Keratinocyte (primary cell): ENCODE measurements at regions not wholly inside any gene's neighbourhood (a gene's known extent, or its start where the extent isn't known, plus 50 kb on each side); places are given as distances from the start of the nearest gene placed in this dataset.

Source experiments
- DNase-seq: peaks from one replicate; pipeline ENCODE4 v3.0.0-alpha.2; 2011; ENCODE audit warnings: low read depth, missing footprints, low spot score
- FAIRE-seq: peaks from 2 replicates; lab custom pipeline; 2011; peaks lifted over from hg19 to GRCh38; lab: Jason Lieb, UNC
- H2AFZ ChIP-seq: 2 replicates; pipeline ENCODE4 v1.6.0; 2012; ENCODE audit warnings: low read length, control low read depth, inconsistent platforms; ENCODE audit not compliant: control insufficient read depth
- H3K27ac ChIP-seq: 2 replicates; pipeline ENCODE4 v1.5.1; 2011; ENCODE audit warnings: low read length; ENCODE audit not compliant: control insufficient read depth, insufficient read depth
- H3K27me3 ChIP-seq: 3 replicates; pipeline ENCODE4 v1.6.0; 2011; ENCODE audit warnings: low read length; ENCODE audit not compliant: control insufficient read depth, insufficient read depth; ENCODE audit errors: extremely low read depth
- H3K36me3 ChIP-seq, 2 experiments: 2 replicates in 1 of 2; 3 replicates in 1 of 2; pipeline ENCODE4 v1.5.1; 2011; ENCODE audit warnings: low read length in 2 of 2, mild to moderate bottlenecking in 1 of 2; ENCODE audit not compliant: control insufficient read depth in 2 of 2, insufficient read depth in 2 of 2; ENCODE audit errors: extremely low read depth in 1 of 2
- H3K4me1 ChIP-seq: 3 replicates; pipeline ENCODE4 v1.5.1; 2011; ENCODE audit warnings: low read length; ENCODE audit not compliant: control insufficient read depth, insufficient read depth; ENCODE audit errors: extremely low read depth
- H3K4me2 ChIP-seq: 3 replicates; pipeline ENCODE4 v1.6.0; 2011; ENCODE audit warnings: low read depth, low read length; ENCODE audit not compliant: control insufficient read depth, insufficient read depth; ENCODE audit errors: extremely low read depth
- H3K4me3 ChIP-seq, 3 experiments: fragments of 200-600 bp in 1 of 3; sonication (generic) in 1 of 3; 2 replicates in 2 of 3; 3 replicates in 1 of 3; pipeline ENCODE4 v1.5.1; 2011 to 2016; ENCODE audit warnings: low read length in 3 of 3, mild to moderate bottlenecking in 3 of 3, control low read depth in 2 of 3, inconsistent platforms in 1 of 3, low read depth in 1 of 3, mixed read lengths in 1 of 3, mixed run types in 1 of 3, moderate library complexity in 1 of 3; ENCODE audit not compliant: control insufficient read depth in 2 of 3, insufficient read depth in 2 of 3; ENCODE audit errors: extremely low read depth in 1 of 3
- H3K79me2 ChIP-seq: 2 replicates; pipeline ENCODE4 v1.6.0; 2012; ENCODE audit warnings: low read length; ENCODE audit not compliant: control insufficient read depth, insufficient read depth
- H3K9ac ChIP-seq: 3 replicates; pipeline ENCODE4 v1.6.0; 2011; ENCODE audit warnings: low read length; ENCODE audit not compliant: control insufficient read depth, insufficient read depth; ENCODE audit errors: extremely low read depth
- H3K9me1 ChIP-seq: 3 replicates; pipeline ENCODE4 v1.6.0; 2011; ENCODE audit warnings: low read length; ENCODE audit not compliant: control insufficient read depth, insufficient read depth; ENCODE audit errors: extremely low read depth
- H3K9me3 ChIP-seq: 2 replicates; pipeline ENCODE4 v1.5.1; 2012; ENCODE audit warnings: low read depth, low read length; ENCODE audit not compliant: control insufficient read depth
- H4K20me1 ChIP-seq: 3 replicates; pipeline ENCODE4 v1.6.0; 2011; ENCODE audit warnings: low read length; ENCODE audit not compliant: control insufficient read depth, insufficient read depth; ENCODE audit errors: extremely low read depth
- CTCF ChIP-seq, 3 experiments: IDR thresholded peaks in 1 of 3; conservative IDR thresholded peaks in 1 of 3; optimal IDR thresholded peaks in 1 of 3; 2 replicates in 2 of 3; 3 replicates in 1 of 3; pipeline versions ENCODE3 to v1.5.1; 2011; ENCODE audit warnings: low read length in 3 of 3, mild to moderate bottlenecking in 3 of 3, moderate library complexity in 2 of 3, control low read depth in 1 of 3, inconsistent platforms in 1 of 3; ENCODE audit not compliant: insufficient read depth in 2 of 3; ENCODE audit errors: extremely low read depth in 1 of 3
- EZH2 ChIP-seq: IDR thresholded peaks from one replicate; pipeline ENCODE4 v1.6.1; 2012; ENCODE audit warnings: inconsistent platforms, mild to moderate bottlenecking, low read length, moderate library complexity
- dilution Hi-C: fragments of 300-500 bp; cut with MboI; formaldehyde crosslinking; loops from one replicate; pipeline ENCODE4 v1.7.0; 2020; ENCODE audit warnings: low sequenced_read_pairs; ENCODE audit not compliant: extremely low pct_ligation_motif_present

DNA sequence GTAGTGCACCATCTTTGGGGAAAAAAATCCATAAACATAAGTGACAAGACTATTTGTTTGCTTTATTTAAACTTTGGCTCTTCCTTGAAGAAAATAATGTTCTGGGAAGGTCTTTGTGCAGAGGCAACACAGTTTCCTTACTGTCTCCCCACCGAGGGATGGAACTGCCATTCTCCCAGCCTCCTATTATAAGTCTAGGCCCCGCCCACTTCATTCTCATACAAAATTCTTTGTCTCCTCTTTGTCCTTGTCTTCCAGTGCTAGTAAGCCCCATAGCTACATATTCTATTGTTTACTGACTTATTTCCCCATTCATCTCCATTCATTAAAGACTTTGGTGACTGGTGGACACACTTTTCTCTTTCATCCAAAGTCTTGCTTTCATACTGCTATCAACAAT, 316.5 kb upstream of the ROBO2 start:
- Histone ChIP-seq H3K4me3 (no peak overlapping the region), H3K9ac (no peak overlapping the region), H3K9me1 (no peaks in the 10 kb centered on the region), H3K36me3 (no peaks in the 10 kb centered on the region), H3K4me1 (no peaks in the 10 kb centered on the region), H2AFZ (no peak overlapping the region), H4K20me1 (no peaks in the 10 kb centered on the region), H3K27me3 (no peaks in the 10 kb centered on the region), H3K79me2 (no peaks in the 10 kb centered on the region), H3K27ac (no peak overlapping the region), H3K4me2 (no peak overlapping the region), H3K9me3 (no peaks in the 10 kb centered on the region)
- TF ChIP-seq CTCF (optimal IDR thresholded peaks at IDR 0.05 in 1 of 3, IDR thresholded peaks at IDR 0.05 in 1 of 3, conservative IDR thresholded peaks at IDR 0.05 in 1 of 3; ENCODE audit: extremely low read depth in 1 of 3, insufficient read depth in 2 of 3, low read length in 3 of 3) (no peak), EZH2 (no peak)
- dilution Hi-C loops, result no loop called here
- FAIRE-seq (no peak), DNase-seq (no peak)

GRCh38 chr3:76724075-76724474, 315.8 kb upstream of the ROBO2 start:
- Histone ChIP-seq H3K9ac (no peak overlapping the region), H3K9me1 (no peaks in the 10 kb centered on the region), H3K36me3 (no peaks in the 10 kb centered on the region), H3K79me2 (no peaks in the 10 kb centered on the region), H4K20me1 (no peaks in the 10 kb centered on the region), H3K27me3 (no peaks in the 10 kb centered on the region), H3K4me1 (no peaks in the 10 kb centered on the region), H3K9me3 (no peaks in the 10 kb centered on the region), H3K27ac (no peak overlapping the region), H3K4me2 (no peak overlapping the region), H2AFZ (no peak overlapping the region), H3K4me3 (no peak overlapping the region)
- FAIRE-seq (no peak), DNase-seq (no peak)
- dilution Hi-C loops, result no loop called here
- TF ChIP-seq EZH2, result no peak
- no peak for TF ChIP-seq CTCF (optimal IDR thresholded peaks at IDR 0.05 in 1 of 3, IDR thresholded peaks at IDR 0.05 in 1 of 3, conservative IDR thresholded peaks at IDR 0.05 in 1 of 3; ENCODE audit: extremely low read depth in 1 of 3, insufficient read depth in 2 of 3, low read length in 3 of 3)
